GM19239 (cell line): ENCODE measurements at regions not wholly inside any gene's neighbourhood (a gene's known extent, or its start where the extent isn't known, plus 50 kb on each side); places are given as distances from the start of the nearest gene placed in this dataset.

ENCODE experiments used
- DNase-seq: peaks from one replicate; pipeline ENCODE4 v3.0.0; 2011; ENCODE audit warnings: low spot score; ENCODE audit not compliant: insufficient read length
- FAIRE-seq: peaks from 2 replicates; lab custom pipeline; 2011; peaks lifted over from hg19 to GRCh38; lab: Jason Lieb, UNC

GRCh38 chr6:44672086-44672485 is 284.6 kb downstream of the CDC5L start:
- DNase-seq (no peak), FAIRE-seq (no peak)

GRCh38 chr6:44672841-44673240 is 285.3 kb downstream of the CDC5L start:
- no peak for DNase-seq
- no peak for FAIRE-seq

- FAIRE-seq, result no peak
These were observed 287.0 kb downstream of the CDC5L start for GRCh38 chr6:44674226-44675155.

GRCh38 chr6:44675449-44675848 is 287.9 kb downstream of the CDC5L start:
- FAIRE-seq, result no peak

More at GRCh38 chr6:44674226-44675155, 287.0 kb downstream of the CDC5L start:
- DNase-seq, result no peak

GRCh38 chr6:44676246-44676790 is 288.8 kb downstream of the CDC5L start:
- DNase-seq (no peak), FAIRE-seq (no peak)

More at GRCh38 chr6:44675449-44675848, 287.9 kb downstream of the CDC5L start:
- no peak for DNase-seq

- FAIRE-seq (no peak), DNase-seq (no peak)
These were observed 289.4 kb downstream of the CDC5L start for GRCh38 chr6:44676826-44677433.

- DNase-seq (no peak), FAIRE-seq (no peak)
These were observed 290.9 kb downstream of the CDC5L start for GRCh38 chr6:44678252-44678935.

GRCh38 chr6:44679438-44680201 is 292.1 kb downstream of the CDC5L start:
- DNase-seq, result no peak
- no peak for FAIRE-seq

GRCh38 chr6:44680202-44680720 is 292.8 kb downstream of the CDC5L start:
- no peak for DNase-seq
- FAIRE-seq, result no peak

- no peak for DNase-seq
- no peak for FAIRE-seq
These were observed 294.3 kb downstream of the CDC5L start for GRCh38 chr6:44681761-44682160.

GRCh38 chr6:44682280-44682679 is 294.8 kb downstream of the CDC5L start:
- DNase-seq, result no peak
- no peak for FAIRE-seq

- DNase-seq (no peak), FAIRE-seq (no peak)
These were observed 295.7 kb downstream of the CDC5L start for GRCh38 chr6:44682987-44683779.

- FAIRE-seq (no peak), DNase-seq (no peak)
These were observed 297.7 kb downstream of the CDC5L start for GRCh38 chr6:44685213-44685612.

GRCh38 chr6:44696099-44696498 is 308.6 kb downstream of the CDC5L start:
- FAIRE-seq, result no peak
- DNase-seq, result no peak

GRCh38 chr6:44696686-44697085 is 309.2 kb downstream of the CDC5L start:
- DNase-seq, result no peak
- FAIRE-seq, result no peak

- FAIRE-seq, result no peak
- DNase-seq, result no peak
These were observed 309.8 kb downstream of the CDC5L start for GRCh38 chr6:44697327-44697726.

- no peak for DNase-seq
These were observed 311.1 kb downstream of the CDC5L start for GRCh38 chr6:44698602-44699001.

GRCh38 chr6:44699082-44699481 is 311.6 kb downstream of the CDC5L start:
- no peak for FAIRE-seq

More at GRCh38 chr6:44698602-44699001, 311.1 kb downstream of the CDC5L start:
- no peak for FAIRE-seq

GRCh38 chr6:44699851-44700250 is 312.3 kb downstream of the CDC5L start:
- DNase-seq, result no peak
- FAIRE-seq, result no peak

More at GRCh38 chr6:44699082-44699481, 311.6 kb downstream of the CDC5L start:
- no peak for DNase-seq
